IMR-90 (cell line): ENCODE measurements at regions not wholly inside any gene's neighbourhood (a gene's known extent, or its start where the extent isn't known, plus 50 kb on each side); places are given as distances from the start of the nearest gene placed in this dataset.

Source experiments
- ATAC-seq: fragments of 200-7000 bp; cut with Tn5 transposase; 2 replicates; pipeline ENCODE4 v1.9.1; 2020; ENCODE audit warnings: low read depth, mild to moderate bottlenecking, moderate library complexity
- BruUV-seq: library from RNA; stranded (reverse); fragments of 400-500 nt; replicated peaks from 2 replicates; lab custom pipeline; 2021; lab: Mats Ljungman, UMichigan
- CTCF ChIA-PET: fragments of 300-600 bp; formaldehyde crosslinking; extraction: SDS; loops from one replicate; lab custom pipeline; 2021; ENCODE audit warnings: antibody characterized with exemption; lab: Yijun Ruan, JAX
- POLR2A ChIA-PET: fragments of 300-600 bp; sonication (Branson Sonifier 250); formaldehyde crosslinking; loops from one replicate; lab custom pipeline; 2022; ENCODE audit warnings: antibody characterized with exemption; ENCODE audit not compliant: unreplicated experiment; lab: Charles Lee
- DNase-seq: peaks from one replicate; pipeline ENCODE4 v3.0.0; 2013
- H2AFZ ChIP-seq: replicated peaks from 2 replicates; pipeline ENCODE3; 2013; ENCODE audit warnings: low read length, mild to moderate bottlenecking; ENCODE audit not compliant: poor library complexity
- H2AK5ac ChIP-seq: 2 replicates; pipeline ENCODE4 v1.6.1; 2013; ENCODE audit warnings: low read depth, low read length, inconsistent platforms
- H2AK9ac ChIP-seq: replicated peaks from 2 replicates; pipeline ENCODE3; 2013; ENCODE audit warnings: mild to moderate bottlenecking, low read depth, low read length, moderate library complexity; ENCODE audit not compliant: poor library complexity
- H2BK120ac ChIP-seq: 2 replicates; pipeline ENCODE4 v1.6.1; 2013; ENCODE audit warnings: low read depth, low read length, inconsistent platforms
- H2BK15ac ChIP-seq: 3 replicates; pipeline ENCODE4 v1.6.1; 2013; ENCODE audit warnings: low read depth, low read length, inconsistent platforms
- H2BK20ac ChIP-seq: 2 replicates; pipeline ENCODE4 v1.6.1; 2013; ENCODE audit warnings: low read depth, mild to moderate bottlenecking, inconsistent platforms, low read length, moderate library complexity
- H2BK5ac ChIP-seq: 2 replicates; pipeline ENCODE4 v1.6.1; 2013; ENCODE audit warnings: mild to moderate bottlenecking, low read depth, low read length, inconsistent platforms; ENCODE audit not compliant: poor library complexity, severe bottlenecking
- H3K14ac ChIP-seq: replicated peaks from 2 replicates; pipeline ENCODE4 v1.6.1; 2013; ENCODE audit warnings: low read depth, low read length, inconsistent platforms
- H3K18ac ChIP-seq: 2 replicates; pipeline ENCODE4 v1.6.1; 2013; ENCODE audit warnings: low read depth, low read length, control low read depth
- H3K23ac ChIP-seq: 2 replicates; pipeline ENCODE4 v1.6.1; 2013; ENCODE audit warnings: low read depth, low read length, inconsistent platforms
- H3K27ac ChIP-seq: 2 replicates; pipeline ENCODE4 v1.5.1; 2013; ENCODE audit warnings: mild to moderate bottlenecking, control low read depth, low read length; ENCODE audit not compliant: insufficient read depth
- H3K27me3 ChIP-seq: 2 replicates; pipeline ENCODE4 v1.6.1; 2013; ENCODE audit warnings: low read length; ENCODE audit not compliant: control insufficient read depth, insufficient read depth
- H3K36me3 ChIP-seq: 2 replicates; pipeline ENCODE4 v1.6.1; 2013; ENCODE audit warnings: low read length, mixed read lengths; ENCODE audit not compliant: control insufficient read depth, insufficient read depth
- H3K4ac ChIP-seq: 2 replicates; pipeline ENCODE4 v1.6.1; 2013; ENCODE audit warnings: low read depth, low read length, inconsistent platforms
- H3K4me1 ChIP-seq: 2 replicates; pipeline ENCODE4 v1.6.1; 2013; ENCODE audit warnings: low read length, mixed read lengths; ENCODE audit not compliant: control insufficient read depth, insufficient read depth
- H3K4me2 ChIP-seq: 2 replicates; pipeline ENCODE4 v1.6.1; 2013; ENCODE audit warnings: low read depth, mild to moderate bottlenecking, control low read depth, low read length, moderate library complexity
- H3K4me3 ChIP-seq: 2 replicates; pipeline ENCODE4 v1.5.1; 2013; ENCODE audit warnings: low read depth, mild to moderate bottlenecking, control low read depth, low read length, moderate library complexity; ENCODE audit not compliant: insufficient read depth
- H3K56ac ChIP-seq: 2 replicates; pipeline ENCODE4 v1.6.1; 2013; ENCODE audit warnings: low read length, inconsistent platforms; ENCODE audit not compliant: insufficient read depth; ENCODE audit errors: extremely low read depth
- H3K79me1 ChIP-seq, 2 experiments: 2 replicates each; pipeline ENCODE4 v1.6.1; 2013; ENCODE audit warnings: low read length in 2 of 2, inconsistent platforms in 1 of 2, low read depth in 1 of 2
- H3K9ac ChIP-seq: 2 replicates; pipeline ENCODE4 v1.6.1; 2013; ENCODE audit warnings: low read depth, low read length, control low read depth
- H3K9me1 ChIP-seq: 2 replicates; pipeline ENCODE4 v1.6.1; 2013; ENCODE audit warnings: low read length, inconsistent platforms; ENCODE audit not compliant: insufficient read depth
- H3K9me3 ChIP-seq: 2 replicates; pipeline ENCODE4 v1.6.1; 2013; ENCODE audit warnings: low read length; ENCODE audit not compliant: control insufficient read depth, insufficient read depth
- H4K20me1 ChIP-seq: 2 replicates; pipeline ENCODE4 v1.6.1; 2013; ENCODE audit warnings: low read length, inconsistent platforms; ENCODE audit not compliant: insufficient read depth
- H4K5ac ChIP-seq: 2 replicates; pipeline ENCODE4 v1.6.1; 2013; ENCODE audit warnings: mild to moderate bottlenecking, low read depth, low read length, control low read depth
- H4K8ac ChIP-seq, 2 experiments: 2 replicates each; pipeline ENCODE4 v1.6.1; 2013; ENCODE audit warnings: low read depth in 2 of 2, low read length in 2 of 2, control low read depth in 1 of 2, inconsistent platforms in 1 of 2
- H4K91ac ChIP-seq: 2 replicates; pipeline ENCODE4 v1.6.1; 2013; ENCODE audit warnings: low read depth, low read length, inconsistent platforms; ENCODE audit not compliant: insufficient read depth
- BHLHE40 ChIP-seq: fragments of 150-350 bp; IDR thresholded peaks from 2 replicates; pipeline ENCODE4 v1.6.1; 2016; ENCODE audit warnings: mild to moderate bottlenecking, low read depth, low read length
- CEBPB ChIP-seq: IDR thresholded peaks from 2 replicates; pipeline ENCODE4 v1.6.1; 2012; ENCODE audit warnings: low read depth, low read length, improper control_type of control experiment
- CHD1 ChIP-seq: IDR thresholded peaks from 2 replicates; pipeline ENCODE4 v1.6.1; 2012; ENCODE audit warnings: low read depth, low read length, improper control_type of control experiment
- CTCF ChIP-seq: conservative IDR thresholded peaks from 2 replicates; pipeline ENCODE4 v1.5.1; 2012; ENCODE audit warnings: mild to moderate bottlenecking, low read depth, low read length, improper control_type of control experiment
- ELK1 ChIP-seq: fragments of 150-350 bp; IDR thresholded peaks from 2 replicates; pipeline ENCODE4 v1.6.1; 2016; ENCODE audit warnings: low read depth, mild to moderate bottlenecking, low read length, moderate library complexity, borderline replicate concordance
- FOS ChIP-seq: fragments of 150-350 bp; IDR thresholded peaks from 2 replicates; pipeline ENCODE4 v1.6.1; 2016; ENCODE audit warnings: low read depth, low read length
- MAFK ChIP-seq: IDR thresholded peaks from 2 replicates; pipeline ENCODE4 v1.6.1; 2012; ENCODE audit warnings: low read depth, low read length, improper control_type of control experiment
- MAZ ChIP-seq: IDR thresholded peaks from 2 replicates; pipeline ENCODE4 v1.6.1; 2012; ENCODE audit warnings: low read depth, mild to moderate bottlenecking, low read length, improper control_type of control experiment, moderate library complexity, borderline replicate concordance
- MXI1 ChIP-seq: IDR thresholded peaks from 2 replicates; pipeline ENCODE4 v1.6.1; 2012; ENCODE audit warnings: low read depth, mild to moderate bottlenecking, low read length, moderate library complexity, borderline replicate concordance
- NFE2L2 ChIP-seq: fragments of 150-350 bp; IDR thresholded peaks from 2 replicates; pipeline ENCODE4 v1.6.1; 2016; ENCODE audit warnings: low read depth, mild to moderate bottlenecking, low read length
- POLR2A ChIP-seq: IDR thresholded peaks from 2 replicates; pipeline ENCODE4 v1.6.1; 2012; ENCODE audit warnings: mild to moderate bottlenecking, low read depth, low read length
- RAD21 ChIP-seq: IDR thresholded peaks from 2 replicates; pipeline ENCODE4 v1.6.1; 2012; ENCODE audit warnings: low read length, improper control_type of control experiment
- RCOR1 ChIP-seq: IDR thresholded peaks from 2 replicates; pipeline ENCODE4 v1.6.1; 2012; ENCODE audit warnings: mild to moderate bottlenecking, low read length, improper control_type of control experiment; ENCODE audit not compliant: insufficient replicate concordance
- RFX5 ChIP-seq: IDR thresholded peaks from 2 replicates; pipeline ENCODE4 v1.8.0; 2012; ENCODE audit warnings: low read depth, mild to moderate bottlenecking, low read length, moderate library complexity
- SMC3 ChIP-seq: fragments of 150-350 bp; IDR thresholded peaks from 2 replicates; pipeline ENCODE4 v1.6.1; 2016; ENCODE audit warnings: low read depth, mild to moderate bottlenecking, antibody characterized with exemption, low read length, moderate library complexity
- USF2 ChIP-seq: fragments of 150-350 bp; IDR thresholded peaks from 2 replicates; pipeline ENCODE4 v1.6.1; 2017; ENCODE audit warnings: mild to moderate bottlenecking, antibody characterized with exemption, low read length, low read depth
- WGBS, 2 experiments: methylation state at CpG; one replicate each; pipeline versions ENCODE4 v1.1.5 to v1.1.7; 2013; ENCODE audit warnings: missing lambda C conversion rate in 2 of 2; ENCODE audit not compliant: insufficient read length in 1 of 2; ENCODE audit errors: extremely low coverage in 2 of 2; 5-methylcytosine and 5-hydroxymethylcytosine counted together
- dilution Hi-C: fragments of 300-500 bp; cut with HindIII; formaldehyde crosslinking; loops from one replicate; pipeline ENCODE4 v1.14.3; 2018; ENCODE audit warnings: low sequenced_read_pairs; ENCODE audit not compliant: unreplicated experiment
- in situ Hi-C: fragments of 300-500 bp; cut with MboI; formaldehyde crosslinking; loops from 3 replicates; pipeline ENCODE4 v1.14.3; 2019; ENCODE audit warnings: low sequenced_read_pairs, inconsistent platforms, mixed read lengths
- intact Hi-C: fragments of 100-400 bp; cut with micrococcal nuclease; formaldehyde crosslinking; loops from 2 replicates; pipeline ENCODE4 v1.10.0; 2022

GRCh38 chr3:144067059-144067458 lies 95.4 kb downstream of the DIPK2A start:
- H2BK15ac ChIP-seq: no peak overlapping the region
- no peak overlapping the region for H3K27ac ChIP-seq

More at GRCh38 chr3:144067059-144067458, 95.4 kb downstream of the DIPK2A start:
- ChIA-PET CTCF (interaction anchor here (0.6 kb wide), 1 partner anchor 56 kb away, joined by 3 read pairs; no protein-coding TSS in a partner anchor), POLR2A (no interaction called here)
- Histone ChIP-seq H3K79me1 (no peaks in the 10 kb centered on the region), H3K56ac (no peak overlapping the region), H2AFZ (no peak overlapping the region), H4K20me1 (no peaks in the 10 kb centered on the region), H3K4me1 (no peaks in the 10 kb centered on the region), H3K14ac (no peak overlapping the region), H2BK20ac (no peak overlapping the region), H3K18ac (no peak overlapping the region), H3K4me3 (no peak overlapping the region), H4K91ac (no peak overlapping the region), H3K23ac (no peak overlapping the region), H3K36me3 (no peaks in the 10 kb centered on the region), H2BK5ac (no peak overlapping the region), H3K27me3 (no peaks in the 10 kb centered on the region), H3K4me2 (no peak overlapping the region), H4K5ac (no peak overlapping the region), H3K9me3 (no peaks in the 10 kb centered on the region), H2AK9ac (no peak overlapping the region), H2BK120ac (no peak overlapping the region), H3K9me1 (no peaks in the 10 kb centered on the region), H3K9ac (no peak overlapping the region), H4K8ac (no peak overlapping the region), H2AK5ac (no peak overlapping the region), H3K4ac (no peak overlapping the region)
- ATAC-seq: no peak
- TF ChIP-seq RAD21 (no peak), RCOR1 (no peak), MXI1 (no peak), SMC3 (no peak), BHLHE40 (no peak), USF2 (no peak), MAZ (no peak), ELK1 (no peak), POLR2A (no peak), CTCF (no peak), MAFK (no peak), RFX5 (no peak), CEBPB (no peak), FOS (no peak), CHD1 (no peak), NFE2L2 (no peak)
- dilution Hi-C loops: no loop called here
- in situ Hi-C loops: no loop called here
- WGBS, 2 experiments: 91% methylated on average over 1 of the region's 3 CpGs; no CpG with 5 or more reads in 1 of the 2 experiments
- BruUV-seq: no TSS peak
- DNase-seq: no peak
- intact Hi-C loops: no loop called here
